ENCODE measurements at regions not wholly inside any gene's neighbourhood (a gene's known extent, or its start where the extent isn't known, plus 50 kb on each side); places are given as distances from the start of the nearest gene placed in this dataset.

GRCh38 chr7:10015687-10016086 lies 958.0 kb upstream of the PHF14 start:
- H3K27ac Mint-ChIP-seq, result no peak overlapping the region

More at GRCh38 chr7:10015687-10016086, 958.0 kb upstream of the PHF14 start:
- Histone ChIP-seq H2BK12ac (ENCODE audit: insufficient read length, low read depth, low read length) (no peak overlapping the region), H3K4me1 (ENCODE audit: insufficient read depth, low read length) (no peaks in the 10 kb centered on the region), H3K18ac (ENCODE audit: insufficient read length, low read depth, low read length) (no peak overlapping the region), H3K79me2 (ENCODE audit: insufficient read depth, low read length) (no peaks in the 10 kb centered on the region), H3T11ph (ENCODE audit: low read length) (no peak overlapping the region), H3K9ac (ENCODE audit: extremely low read depth, insufficient read length, low read length) (no peak overlapping the region), H4K8ac (replicated peaks; ENCODE audit: insufficient read length, low read depth, low read length) (no peak overlapping the region), H3K9me3 (ENCODE audit: control insufficient read depth, low read depth, low read length) (no peaks in the 10 kb centered on the region), H3K4me2 (ENCODE audit: insufficient read depth, insufficient read length, low read length) (no peak overlapping the region), H2BK15ac (ENCODE audit: low read depth, low read length) (no peak overlapping the region), H4K20me1 (ENCODE audit: control insufficient read depth, insufficient read depth, insufficient read length) (no peaks in the 10 kb centered on the region), H3K79me1 (ENCODE audit: insufficient read depth, low read depth, low read length, poor library complexity, severe bottlenecking) (no peaks in the 10 kb centered on the region), H4K91ac (ENCODE audit: insufficient read length, low read depth, low read length) (no peak overlapping the region), H2AK5ac (ENCODE audit: insufficient read length, low read length) (no peak overlapping the region), H3K27me3 (ENCODE audit: insufficient read depth, low read length) (no peaks in the 10 kb centered on the region), H3K14ac (ENCODE audit: insufficient read depth, low read length) (no peak overlapping the region), H3K56ac (ENCODE audit: insufficient read length, low read depth, low read length) (no peak overlapping the region), H2AFZ (ENCODE audit: low read length) (no peak overlapping the region), H4K5ac (ENCODE audit: insufficient read length, low read depth, low read length) (no peak overlapping the region), H3K23me2 (ENCODE audit: insufficient read length, low read depth, low read length, poor library complexity, severe bottlenecking) (no peaks in the 10 kb centered on the region), H3K4ac (ENCODE audit: low read depth, low read length) (no peak overlapping the region), H2BK5ac (ENCODE audit: insufficient read length, low read length) (no peak overlapping the region), H2BK120ac (ENCODE audit: low read depth, low read length, poor library complexity, severe bottlenecking) (no peak overlapping the region), H3K23ac (ENCODE audit: insufficient read length, low read depth, low read length) (no peak overlapping the region), H3K27ac (ENCODE audit: insufficient read length, low read depth, low read length) (no peak overlapping the region), H2BK20ac (ENCODE audit: low read depth, low read length, poor library complexity, severe bottlenecking) (no peak overlapping the region)
- TF ChIP-seq CTCF (conservative IDR thresholded peaks at IDR 0.05), result no peak
- no CpG with 5 or more reads among the region's 1 CpG for WGBS (ENCODE audit: extremely low coverage, insufficient read length, low lambda C conversion rate)
- no peaks in the 10 kb centered on the region for H3K27me3 Mint-ChIP-seq (ENCODE audit: low read depth)
- H3K36me3 Mint-ChIP-seq (ENCODE audit: insufficient read depth in 1 of 3, low read depth in 3 of 3), result peaks cover 10 to 22% (median 11%) of the 10 kb centered on the region in 3 experiments
- no peak for DNase-seq
- no peak overlapping the region for H3K4me3 Mint-ChIP-seq
- H3K4me1 Mint-ChIP-seq, result no peaks in the 10 kb centered on the region
- H3K9me3 Mint-ChIP-seq, result peaks cover 19 to 22% of the 10 kb centered on the region in 2 experiments

All from H9 (cell line).